GM23338 (cell line): ENCODE measurements at regions not wholly inside any gene's neighbourhood (a gene's known extent, or its start where the extent isn't known, plus 50 kb on each side); places are given as distances from the start of the nearest gene placed in this dataset.

Source experiments
- EZH2 ChIP-seq: fragments of 200-600 bp; sonication (generic); IDR thresholded peaks from one replicate; pipeline ENCODE4 v1.8.0; 2017; ENCODE audit warnings: antibody characterized with exemption, mild to moderate bottlenecking, low read depth; ENCODE audit not compliant: unreplicated experiment
- EZH2phosphoT487 ChIP-seq: fragments of 200-600 bp; sonication (generic); IDR thresholded peaks from one replicate; pipeline ENCODE4 v1.8.1; 2018; ENCODE audit warnings: antibody characterized with exemption; ENCODE audit not compliant: unreplicated experiment
- NANOG ChIP-seq: IDR thresholded peaks from 2 replicates; pipeline ENCODE4 v1.6.1; 2016; ENCODE audit warnings: antibody characterized with exemption, borderline replicate concordance
- POLR2AphosphoS5 ChIP-seq: IDR thresholded peaks from 2 replicates; pipeline ENCODE4 v1.6.1; 2016; ENCODE audit warnings: antibody characterized with exemption, low read depth
- STAT1 ChIP-seq: IDR thresholded peaks from one replicate; pipeline ENCODE4 v1.6.1; 2016; ENCODE audit warnings: antibody characterized with exemption; ENCODE audit not compliant: unreplicated experiment
- ZNF114 ChIP-seq: fragments of 250-450 bp; sonication (Bioruptor Pico); IDR thresholded peaks from 2 replicates; pipeline ENCODE4 v1.5.0; 2020; ENCODE audit warnings: mild to moderate bottlenecking, moderate library complexity
- ZNF331 ChIP-seq: fragments of 250-450 bp; sonication (Bioruptor Pico); IDR thresholded peaks from 2 replicates; pipeline ENCODE4 v1.5.0; 2020; ENCODE audit warnings: low read depth, mild to moderate bottlenecking, moderate library complexity
- TF ChIP-seq, protein P1 (sequence below): fragments of 250-450 bp; sonication (Bioruptor Pico); IDR thresholded peaks from 2 replicates; pipeline ENCODE4 v1.5.0; 2020; ENCODE audit warnings: mild to moderate bottlenecking, moderate library complexity
- TF ChIP-seq, protein P2 (sequence below): IDR thresholded peaks from 2 replicates; pipeline ENCODE4 v1.6.1; 2016; ENCODE audit warnings: antibody characterized with exemption

DNA sequence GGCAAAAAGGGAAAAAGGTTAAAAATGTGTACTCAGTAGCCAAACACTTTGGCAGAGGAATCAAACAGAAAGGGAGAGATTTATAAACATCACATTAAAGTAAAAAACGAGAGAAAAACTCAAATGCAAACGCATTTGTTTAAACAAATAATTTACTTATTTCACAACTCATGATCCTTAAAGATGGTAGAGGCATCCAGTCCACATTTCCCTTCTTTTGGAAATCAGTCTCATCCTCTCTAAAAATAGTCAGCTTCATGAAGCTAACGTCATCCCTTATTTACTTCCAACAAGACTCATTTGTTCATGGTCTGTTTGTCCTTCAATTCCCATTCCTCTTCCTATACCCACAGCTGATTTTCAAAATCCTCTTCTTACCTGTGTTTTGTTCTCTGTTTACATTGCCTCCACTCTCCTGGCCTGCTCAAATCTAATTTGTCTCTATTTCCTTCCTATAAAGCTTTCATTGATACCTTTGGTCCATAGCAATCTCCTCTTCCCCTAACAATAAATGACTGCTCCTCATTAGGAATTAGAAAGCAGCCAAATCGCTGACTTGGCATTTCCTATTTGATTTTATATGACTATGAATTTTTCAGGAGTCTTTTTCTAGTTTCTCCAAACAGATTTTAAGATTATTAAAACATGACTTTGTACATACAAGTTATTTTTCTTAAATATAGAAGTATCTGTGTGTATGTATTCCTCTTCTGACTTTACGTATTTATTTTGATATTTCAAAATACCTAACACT is 805.3 kb downstream of the TLE1 start (continued):
- TF ChIP-seq, protein P1, sequence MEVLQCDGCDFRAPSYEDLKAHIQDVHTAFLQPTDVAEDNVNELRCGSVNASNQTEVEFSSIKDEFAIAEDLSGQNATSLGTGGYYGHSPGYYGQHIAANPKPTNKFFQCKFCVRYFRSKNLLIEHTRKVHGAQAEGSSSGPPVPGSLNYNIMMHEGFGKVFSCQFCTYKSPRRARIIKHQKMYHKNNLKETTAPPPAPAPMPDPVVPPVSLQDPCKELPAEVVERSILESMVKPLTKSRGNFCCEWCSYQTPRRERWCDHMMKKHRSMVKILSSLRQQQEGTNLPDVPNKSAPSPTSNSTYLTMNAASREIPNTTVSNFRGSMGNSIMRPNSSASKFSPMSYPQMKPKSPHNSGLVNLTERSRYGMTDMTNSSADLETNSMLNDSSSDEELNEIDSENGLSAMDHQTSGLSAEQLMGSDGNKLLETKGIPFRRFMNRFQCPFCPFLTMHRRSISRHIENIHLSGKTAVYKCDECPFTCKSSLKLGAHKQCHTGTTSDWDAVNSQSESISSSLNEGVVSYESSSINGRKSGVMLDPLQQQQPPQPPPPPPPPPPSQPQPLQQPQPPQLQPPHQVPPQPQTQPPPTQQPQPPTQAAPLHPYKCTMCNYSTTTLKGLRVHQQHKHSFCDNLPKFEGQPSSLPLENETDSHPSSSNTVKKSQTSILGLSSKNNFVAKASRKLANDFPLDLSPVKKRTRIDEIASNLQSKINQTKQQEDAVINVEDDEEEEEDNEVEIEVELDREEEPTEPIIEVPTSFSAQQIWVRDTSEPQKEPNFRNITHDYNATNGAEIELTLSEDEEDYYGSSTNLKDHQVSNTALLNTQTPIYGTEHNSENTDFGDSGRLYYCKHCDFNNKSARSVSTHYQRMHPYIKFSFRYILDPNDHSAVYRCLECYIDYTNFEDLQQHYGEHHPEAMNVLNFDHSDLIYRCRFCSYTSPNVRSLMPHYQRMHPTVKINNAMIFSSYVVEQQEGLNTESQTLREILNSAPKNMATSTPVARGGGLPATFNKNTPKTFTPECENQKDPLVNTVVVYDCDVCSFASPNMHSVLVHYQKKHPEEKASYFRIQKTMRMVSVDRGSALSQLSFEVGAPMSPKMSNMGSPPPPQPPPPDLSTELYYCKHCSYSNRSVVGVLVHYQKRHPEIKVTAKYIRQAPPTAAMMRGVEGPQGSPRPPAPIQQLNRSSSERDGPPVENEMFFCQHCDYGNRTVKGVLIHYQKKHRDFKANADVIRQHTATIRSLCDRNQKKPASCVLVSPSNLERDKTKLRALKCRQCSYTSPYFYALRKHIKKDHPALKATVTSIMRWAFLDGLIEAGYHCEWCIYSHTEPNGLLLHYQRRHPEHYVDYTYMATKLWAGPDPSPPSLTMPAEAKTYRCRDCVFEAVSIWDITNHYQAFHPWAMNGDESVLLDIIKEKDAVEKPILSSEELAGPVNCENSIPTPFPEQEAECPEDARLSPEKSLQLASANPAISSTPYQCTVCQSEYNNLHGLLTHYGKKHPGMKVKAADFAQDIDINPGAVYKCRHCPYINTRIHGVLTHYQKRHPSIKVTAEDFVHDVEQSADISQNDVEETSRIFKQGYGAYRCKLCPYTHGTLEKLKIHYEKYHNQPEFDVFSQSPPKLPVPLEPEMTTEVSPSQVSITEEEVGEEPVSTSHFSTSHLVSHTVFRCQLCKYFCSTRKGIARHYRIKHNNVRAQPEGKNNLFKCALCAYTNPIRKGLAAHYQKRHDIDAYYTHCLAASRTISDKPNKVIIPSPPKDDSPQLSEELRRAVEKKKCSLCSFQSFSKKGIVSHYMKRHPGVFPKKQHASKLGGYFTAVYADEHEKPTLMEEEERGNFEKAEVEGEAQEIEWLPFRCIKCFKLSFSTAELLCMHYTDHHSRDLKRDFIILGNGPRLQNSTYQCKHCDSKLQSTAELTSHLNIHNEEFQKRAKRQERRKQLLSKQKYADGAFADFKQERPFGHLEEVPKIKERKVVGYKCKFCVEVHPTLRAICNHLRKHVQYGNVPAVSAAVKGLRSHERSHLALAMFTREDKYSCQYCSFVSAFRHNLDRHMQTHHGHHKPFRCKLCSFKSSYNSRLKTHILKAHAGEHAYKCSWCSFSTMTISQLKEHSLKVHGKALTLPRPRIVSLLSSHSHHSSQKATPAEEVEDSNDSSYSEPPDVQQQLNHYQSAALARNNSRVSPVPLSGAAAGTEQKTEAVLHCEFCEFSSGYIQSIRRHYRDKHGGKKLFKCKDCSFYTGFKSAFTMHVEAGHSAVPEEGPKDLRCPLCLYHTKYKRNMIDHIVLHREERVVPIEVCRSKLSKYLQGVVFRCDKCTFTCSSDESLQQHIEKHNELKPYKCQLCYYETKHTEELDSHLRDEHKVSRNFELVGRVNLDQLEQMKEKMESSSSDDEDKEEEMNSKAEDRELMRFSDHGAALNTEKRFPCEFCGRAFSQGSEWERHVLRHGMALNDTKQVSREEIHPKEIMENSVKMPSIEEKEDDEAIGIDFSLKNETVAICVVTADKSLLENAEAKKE (CRISPR knock-in tag): no peak
- TF ChIP-seq STAT1 (no peak), EZH2phosphoT487 (no peak), NANOG (no peak), POLR2AphosphoS5 (no peak), ZNF114 (no peak), EZH2 (no peak), ZNF331 (CRISPR knock-in tag) (no peak)
- TF ChIP-seq, protein P2, sequence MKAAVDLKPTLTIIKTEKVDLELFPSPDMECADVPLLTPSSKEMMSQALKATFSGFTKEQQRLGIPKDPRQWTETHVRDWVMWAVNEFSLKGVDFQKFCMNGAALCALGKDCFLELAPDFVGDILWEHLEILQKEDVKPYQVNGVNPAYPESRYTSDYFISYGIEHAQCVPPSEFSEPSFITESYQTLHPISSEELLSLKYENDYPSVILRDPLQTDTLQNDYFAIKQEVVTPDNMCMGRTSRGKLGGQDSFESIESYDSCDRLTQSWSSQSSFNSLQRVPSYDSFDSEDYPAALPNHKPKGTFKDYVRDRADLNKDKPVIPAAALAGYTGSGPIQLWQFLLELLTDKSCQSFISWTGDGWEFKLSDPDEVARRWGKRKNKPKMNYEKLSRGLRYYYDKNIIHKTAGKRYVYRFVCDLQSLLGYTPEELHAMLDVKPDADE: no peak
